ENCODE measurements at regions not wholly inside any gene's neighbourhood (a gene's known extent, or its start where the extent isn't known, plus 50 kb on each side); places are given as distances from the start of the nearest gene placed in this dataset.

- no peak for TF ChIP-seq TAF1 (IDR thresholded peaks at IDR 0.05; ENCODE audit: borderline replicate concordance, insufficient read depth, low read length)
- TF ChIP-seq POLR2AphosphoS5 (IDR thresholded peaks at IDR 0.05; ENCODE audit: low read depth, low read length), result no peak
- no peak for TF ChIP-seq REST (IDR thresholded peaks at IDR 0.05; ENCODE audit: insufficient read depth in 1 of 2, low read depth in 2 of 2, low read length in 2 of 2)
- no peak for TF ChIP-seq SIN3A (IDR thresholded peaks at IDR 0.05; ENCODE audit: borderline replicate concordance, insufficient read depth, low read length)
These were observed 104.5 kb downstream of the TMEM30B start for GRCh38 chr14:61176686-61177085.

Measured in PFSK-1 (cell line).